Right lobe of liver (tissue), 6 donors: ENCODE measurements at regions not wholly inside any gene's neighbourhood (a gene's known extent, or its start where the extent isn't known, plus 50 kb on each side); places are given as distances from the start of the nearest gene placed in this dataset.

Experiments used
- ATAC-seq, 4 donors: fragments of 200-7000 bp; cut with Tn5 transposase; one replicate each; pipeline ENCODE4 v1.9.1; 2020; ENCODE audit warnings: mild to moderate bottlenecking in 4 of 4, moderate library complexity in 4 of 4
- DNase-seq, 3 donors: peaks; one replicate each; pipeline ENCODE4 v3.0.0-alpha.2; 2020
- H3K27ac ChIP-seq, 3 donors: fragments of 200-600 bp; one replicate each; pipeline ENCODE4 v1.8.0; 2022
- H3K27me3 ChIP-seq, 2 donors: fragments of 200-600 bp; one replicate each; pipeline ENCODE4 v1.8.0; 2022
- H3K36me3 ChIP-seq, 4 donors: fragments of 200-600 bp; sonication (generic) in 1 of 4; one replicate each; pipeline versions ENCODE4 v1.5.1 to v1.8.0; 2017 to 2022; ENCODE audit warnings: control low read depth in 1 of 4
- H3K4me1 ChIP-seq, 4 donors: fragments of 200-600 bp; sonication (generic) in 1 of 4; one replicate each; pipeline versions ENCODE4 v1.5.1 to v1.8.0; 2017 to 2022; ENCODE audit warnings: control low read depth in 1 of 4
- H3K4me3 ChIP-seq, 3 donors: fragments of 200-600 bp; one replicate each; pipeline ENCODE4 v1.8.0; 2022
- H3K9me3 ChIP-seq, 4 donors: fragments of 200-600 bp; sonication (generic) in 1 of 4; one replicate each; pipeline versions ENCODE4 v1.5.1 to v1.8.0; 2017 to 2022; ENCODE audit warnings: control low read depth in 1 of 4
- CTCF ChIP-seq, 4 donors: fragments of 200-600 bp in 3 of 4; fragments of 450-650 bp in 1 of 4; IDR thresholded peaks; one replicate each; pipeline versions ENCODE4 v1.5.1 to v1.8.0; 2016 to 2022; ENCODE audit warnings: antibody characterized with exemption in 4 of 4, mild to moderate bottlenecking in 2 of 4
- POLR2A ChIP-seq: fragments of 450-650 bp; IDR thresholded peaks from one replicate; pipeline ENCODE4 v1.6.1; 2017; ENCODE audit warnings: antibody characterized with exemption, mild to moderate bottlenecking
- WGBS: methylation state at CpG from one replicate; pipeline ENCODE4 v1.1.6; 2018; ENCODE audit warnings: low coverage, low lambda C conversion rate; ENCODE audit not compliant: insufficient coverage; ENCODE audit errors: missing lambda C conversion rate; 5-methylcytosine and 5-hydroxymethylcytosine counted together
- intact Hi-C, 2 donors: fragments of 100-400 bp; cut with DNase I; formaldehyde crosslinking; loops; one replicate each; pipeline versions ENCODE4 v1.11.2 to v1.14.1; 2022
- donor health status: DM: no; HTN: yes; CAD: no.
- donor health status: DM: no; HTN: no; CAD: no.
- donor health status: DM: no; HTN: no; CAD: no.
- donor health status: DM: no; HTN: yes; CAD: no.
- donor health status: DM: no; HTN: yes; CAD: no.

- DNase-seq (no peak), ATAC-seq (no peak)
- Histone ChIP-seq H3K4me3 (no peak overlapping the region), H3K27me3 (no peaks in the 10 kb centered on the region), H3K9me3 (no peaks in the 10 kb centered on the region), H3K4me1 (no peaks in the 10 kb centered on the region), H3K27ac (no peak overlapping the region), H3K36me3 (no peaks in the 10 kb centered on the region)
- no peak for TF ChIP-seq CTCF (IDR thresholded peaks at IDR 0.05)
- TF ChIP-seq POLR2A, result no peak
- intact Hi-C loops, result no loop called here
Observed at GRCh38 chr12:105949391-105949790, 189.4 kb downstream of the NUAK1 start.

GRCh38 chr12:105951732-105952131, 187.0 kb downstream of the NUAK1 start:
- Histone ChIP-seq H3K36me3 (no peaks in the 10 kb centered on the region), H3K4me1 (no peaks in the 10 kb centered on the region), H3K9me3 (no peaks in the 10 kb centered on the region), H3K27me3 (no peaks in the 10 kb centered on the region), H3K27ac (no peak overlapping the region), H3K4me3 (no peak overlapping the region)
- DNase-seq (no peak), ATAC-seq (no peak)
- 0% methylated on average over 1 of the region's 2 CpGs for WGBS
- intact Hi-C loops, result no loop called here
- TF ChIP-seq POLR2A (no peak), CTCF (IDR thresholded peaks at IDR 0.05) (no peak)

- no peak for DNase-seq
- Histone ChIP-seq H3K27me3 (no peaks in the 10 kb centered on the region), H3K4me3 (no peak overlapping the region), H3K27ac (no peak overlapping the region), H3K36me3 (no peaks in the 10 kb centered on the region), H3K9me3 (no peaks in the 10 kb centered on the region), H3K4me1 (no peaks in the 10 kb centered on the region)
- no peak for ATAC-seq
- TF ChIP-seq POLR2A (no peak), CTCF (IDR thresholded peaks at IDR 0.05) (no peak)
- 72% methylated on average over 6 of the region's 7 CpGs for WGBS
- intact Hi-C loops, result no loop called here
Observed at GRCh38 chr12:105954951-105955931, 183.5 kb downstream of the NUAK1 start.

- DNase-seq, result no peak
- no peak overlapping the region for H3K27ac ChIP-seq
- no peak for TF ChIP-seq POLR2A
- no peaks in the 10 kb centered on the region for H3K27me3 ChIP-seq
- WGBS, result 65% methylated on average over 2 of the region's 2 CpGs
- no peaks in the 10 kb centered on the region for H3K4me1 ChIP-seq
- no peak for ATAC-seq
- no peaks in the 10 kb centered on the region for H3K36me3 ChIP-seq
- intact Hi-C loops, result no loop called here
- no peaks in the 10 kb centered on the region for H3K9me3 ChIP-seq
- no peak overlapping the region for H3K4me3 ChIP-seq
Observed at GRCh38 chr12:105955976-105956375, 182.8 kb downstream of the NUAK1 start.

GRCh38 chr12:105956662-105957457, 181.9 kb downstream of the NUAK1 start:
- no peaks in the 10 kb centered on the region for H3K36me3 ChIP-seq
- H3K9me3 ChIP-seq, result no peaks in the 10 kb centered on the region
- no peak overlapping the region for H3K27ac ChIP-seq
- ATAC-seq, result no peak
- H3K4me1 ChIP-seq, result no peaks in the 10 kb centered on the region
- H3K27me3 ChIP-seq, result no peaks in the 10 kb centered on the region
- no peak overlapping the region for H3K4me3 ChIP-seq
- WGBS, result 32% methylated on average over 2 of the region's 2 CpGs
- no peak for DNase-seq
- TF ChIP-seq POLR2A (no peak), CTCF (IDR thresholded peaks at IDR 0.05) (no peak)
- intact Hi-C loops, result no loop called here
